Retina (tissue), 1 donor: ENCODE measurements at regions not wholly inside any gene's neighbourhood (a gene's known extent, or its start where the extent isn't known, plus 50 kb on each side); places are given as distances from the start of the nearest gene placed in this dataset.
"Not testable (repeated sequence)": the region's sequence is repeated elsewhere in the genome, so short reads cannot be mapped to it uniquely, and the experiment has no call there.

Experiments used
- DNase-seq: peaks from one replicate; pipeline ENCODE4 v3.0.0-alpha.2; 2016

DNA sequence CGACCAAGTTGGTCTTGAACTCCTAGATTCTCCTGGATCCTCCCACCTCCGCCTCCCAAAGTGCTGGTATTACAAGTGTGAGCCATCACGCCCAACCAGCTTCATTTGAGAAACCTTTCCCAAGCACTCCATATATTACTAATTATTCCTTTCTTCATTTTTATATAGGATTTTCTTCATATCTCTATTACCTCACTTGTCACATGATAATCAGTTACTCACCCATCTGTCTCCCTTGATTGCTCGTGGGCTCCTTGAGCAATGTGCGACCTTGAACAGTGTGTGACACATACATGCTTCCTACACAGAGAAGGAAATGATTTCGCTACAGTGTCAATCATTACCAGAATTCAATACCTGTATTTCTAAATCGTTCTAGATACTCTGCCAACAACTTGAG lies 110.7 kb upstream of the C2CD4B start:
- DNase-seq: no peak

DNA sequence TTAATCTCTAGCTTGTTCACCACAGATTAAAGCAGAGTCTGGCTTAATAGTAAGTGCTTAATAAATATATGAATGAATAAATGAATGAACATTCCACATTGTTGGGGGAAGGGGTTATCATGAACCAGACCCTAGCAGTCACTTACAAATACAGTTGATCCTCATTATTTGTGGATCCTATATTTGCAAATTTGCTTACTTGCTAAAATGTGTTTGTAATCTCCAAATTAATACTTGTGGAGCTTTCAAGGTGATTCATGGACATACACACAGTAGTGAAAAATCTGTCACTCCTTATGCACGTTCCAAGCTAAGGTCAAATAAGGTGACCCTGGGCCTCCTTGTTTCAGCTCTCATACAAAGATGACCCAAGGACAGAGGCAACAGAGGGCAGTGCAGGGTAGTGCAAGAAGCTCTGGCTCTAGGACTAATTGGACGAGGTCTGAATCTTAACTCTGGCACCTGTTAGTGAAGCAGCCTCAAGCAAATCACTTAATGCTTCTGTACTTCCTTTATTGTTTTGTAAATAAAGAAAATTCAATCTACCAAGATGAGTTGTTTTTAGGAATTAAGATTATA lies 112.8 kb upstream of the C2CD4B start:
- DNase-seq: no peak

- no peak for DNase-seq
Observed at GRCh38 chr15:62278534-62278933, 113.4 kb upstream of the C2CD4B start.

- DNase-seq: peak; percentile 22
Observed at GRCh38 chr15:62279041-62279440, 114.0 kb upstream of the C2CD4B start.

DNA sequence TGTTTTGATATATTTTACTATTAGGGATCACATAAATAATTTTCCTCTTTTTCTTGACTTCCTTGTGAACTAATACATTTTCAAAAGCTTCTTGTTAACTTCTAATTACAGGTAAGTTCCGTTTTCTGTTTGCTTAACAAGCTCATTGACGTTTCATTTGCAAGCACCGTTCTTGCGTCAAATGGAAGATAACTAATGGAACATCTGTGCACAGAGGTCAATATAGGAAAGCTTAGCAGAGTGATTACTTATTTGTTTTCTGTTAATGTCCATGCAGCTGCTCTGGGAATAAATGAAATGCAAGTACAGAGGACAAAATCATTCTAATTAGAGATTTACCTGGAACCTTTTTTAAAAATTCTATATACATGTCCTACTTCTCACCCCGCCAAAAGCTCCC lies 115.5 kb upstream of the C2CD4B start:
- DNase-seq: no peak

DNA sequence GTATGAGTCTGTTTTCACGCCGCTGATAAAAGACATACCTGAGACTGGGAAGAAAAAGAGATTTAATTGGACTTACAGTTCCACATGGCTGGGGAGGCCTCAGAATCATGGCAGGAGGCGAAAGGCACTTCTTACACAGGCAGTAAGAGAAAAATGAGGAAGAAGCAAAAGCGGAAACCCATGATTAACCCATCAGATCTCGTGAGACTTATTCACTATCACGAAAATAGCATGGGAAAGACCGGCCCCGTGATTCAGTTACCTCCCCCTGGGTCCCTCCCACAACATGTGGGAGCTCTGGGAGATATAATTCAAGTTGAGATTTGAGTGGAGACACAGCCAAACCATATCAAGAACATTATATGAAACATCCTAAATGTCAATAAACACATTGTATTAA lies 116.7 kb upstream of the C2CD4B start:
- DNase-seq: not testable (repeated sequence)

GRCh38 chr15:62287066-62287857 lies 122.2 kb upstream of the C2CD4B start:
- DNase-seq: no peak

- no peak for DNase-seq
Observed at GRCh38 chr15:62288361-62289017, 123.4 kb upstream of the C2CD4B start.

GRCh38 chr15:62291262-62291661 lies 126.2 kb upstream of the C2CD4B start:
- DNase-seq: no peak

DNA sequence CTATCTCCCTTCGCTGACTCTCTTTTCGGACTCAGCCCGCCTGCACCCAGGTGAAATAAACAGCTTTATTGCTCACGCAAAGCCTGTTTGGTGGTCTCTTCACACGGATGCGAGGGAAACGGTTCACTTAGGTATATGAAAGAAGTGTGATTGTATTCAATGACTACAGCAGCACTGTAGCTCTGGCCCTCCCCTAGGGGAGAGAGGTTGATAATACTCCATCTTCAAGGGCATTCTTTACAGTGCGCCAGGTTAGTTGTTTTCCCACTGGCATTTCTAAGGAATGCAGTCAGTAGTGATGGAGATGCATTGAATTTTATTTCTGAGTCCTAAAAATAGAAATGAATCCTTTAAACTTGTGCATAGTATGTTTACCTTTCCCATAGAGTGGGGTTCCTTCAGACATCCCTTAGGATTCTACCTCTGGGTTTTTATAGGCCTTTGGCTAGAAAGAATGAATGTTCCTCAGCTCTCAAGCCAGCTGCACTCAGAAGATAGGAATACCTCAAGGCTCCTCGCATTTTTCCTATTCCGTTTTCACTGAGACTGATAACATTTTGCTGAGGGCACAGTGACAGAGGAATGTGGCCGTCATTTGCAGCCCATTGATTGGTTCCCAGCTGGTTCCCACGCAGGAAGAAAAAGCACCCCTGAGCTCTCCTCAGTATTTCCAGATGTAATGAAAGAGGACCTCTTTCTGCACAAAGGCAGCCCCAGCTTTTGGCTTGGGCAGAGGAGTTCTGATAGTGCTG lies 131.8 kb upstream of the C2CD4B start:
- no peak for DNase-seq

- no peak for DNase-seq
Observed at GRCh38 chr15:62297522-62297921, 132.4 kb upstream of the C2CD4B start.

- DNase-seq: no peak
Observed at GRCh38 chr15:62297933-62298332, 132.8 kb upstream of the C2CD4B start.

- no peak for DNase-seq
Observed at GRCh38 chr15:62298811-62299210, 133.7 kb upstream of the C2CD4B start.

DNA sequence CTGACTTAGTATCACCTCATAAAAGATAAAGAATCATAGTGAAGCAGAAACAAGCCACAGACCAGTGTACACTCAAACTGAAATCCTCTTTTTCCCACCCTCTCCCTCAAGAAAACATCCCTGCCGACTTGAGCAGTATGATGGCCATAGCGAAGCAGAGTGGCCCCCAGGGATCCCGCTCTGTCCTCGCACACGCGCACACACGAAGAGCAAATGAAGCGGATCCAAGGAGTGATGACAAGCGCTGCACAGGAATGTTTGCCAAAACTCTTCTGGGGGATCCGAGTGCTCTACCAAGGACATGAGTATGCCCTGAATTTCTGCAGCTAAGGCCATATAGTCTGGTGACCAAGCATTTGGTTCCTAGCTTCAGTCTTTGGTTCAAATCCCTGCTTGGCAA lies 134.5 kb upstream of the C2CD4B start:
- DNase-seq: no peak

GRCh38 chr15:62301993-62302675 lies 137.0 kb upstream of the C2CD4B start:
- DNase-seq: no peak

DNA sequence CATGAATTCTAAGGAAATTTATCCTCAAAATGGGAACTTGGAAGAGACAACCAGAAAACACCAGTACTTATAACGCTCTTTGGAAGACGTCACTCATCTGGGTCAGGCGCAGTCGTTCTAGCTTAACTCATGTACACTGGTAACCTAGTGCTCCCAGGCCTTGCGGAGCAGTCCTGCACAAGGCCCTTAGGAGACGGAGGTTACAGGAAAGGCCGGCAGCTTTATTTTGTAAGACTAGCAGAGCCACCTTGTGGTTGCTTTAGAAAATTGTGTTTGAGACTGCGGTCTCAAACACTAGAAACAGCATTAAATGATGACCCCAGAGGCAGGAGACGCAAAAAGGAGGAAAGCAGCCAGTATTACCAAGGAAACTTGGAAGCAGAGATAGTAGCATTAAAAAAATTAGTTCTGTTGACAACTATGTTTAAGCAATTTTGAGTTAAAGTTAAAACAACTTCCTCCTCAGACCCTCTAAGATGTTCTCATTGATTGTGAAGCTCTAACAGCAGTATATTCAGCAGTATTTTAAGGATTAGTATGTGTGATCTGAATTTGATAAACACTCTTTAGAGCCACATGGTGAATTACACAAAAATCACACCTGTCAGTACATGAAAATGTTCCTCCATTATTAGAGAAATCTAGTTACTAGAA lies 141.9 kb upstream of the C2CD4B start:
- DNase-seq: peak; percentile 71

- DNase-seq: no peak
Observed at GRCh38 chr15:62307551-62307950, 142.5 kb upstream of the C2CD4B start.

DNA sequence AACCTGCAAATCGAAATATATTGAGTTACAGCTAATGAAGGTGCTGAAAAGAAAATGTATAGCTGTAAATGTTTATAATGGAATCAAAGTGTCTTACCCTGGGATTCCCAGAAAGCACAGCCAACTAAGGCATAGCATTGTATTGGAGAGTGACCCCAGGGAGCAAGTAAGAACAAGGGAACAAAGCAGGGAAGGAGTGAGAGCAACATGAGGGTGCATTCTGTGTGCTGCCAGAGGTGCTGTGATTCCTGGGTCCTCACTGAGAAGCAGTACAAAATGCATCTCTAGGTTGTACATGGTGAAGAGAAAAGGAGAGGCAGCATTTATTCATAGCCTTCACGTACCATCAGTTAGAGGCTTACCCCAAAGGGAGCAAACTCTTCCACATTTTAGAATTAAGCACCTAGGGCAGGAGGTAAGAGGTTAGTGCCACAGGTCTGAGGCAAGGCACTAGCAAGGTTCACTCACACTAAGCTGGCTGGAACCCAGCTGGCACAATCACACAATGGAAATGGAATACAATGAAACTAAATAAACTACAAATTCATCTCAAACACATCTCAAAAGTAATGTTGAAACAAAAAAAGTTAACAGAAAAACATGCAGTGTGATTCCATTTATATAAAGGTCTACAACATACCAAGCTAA lies 151.5 kb upstream of the C2CD4B start:
- no peak for DNase-seq

GRCh38 chr15:62320259-62320658 lies 155.2 kb upstream of the C2CD4B start:
- no peak for DNase-seq

GRCh38 chr15:62323353-62323890 lies 158.3 kb upstream of the C2CD4B start:
- no peak for DNase-seq

DNA sequence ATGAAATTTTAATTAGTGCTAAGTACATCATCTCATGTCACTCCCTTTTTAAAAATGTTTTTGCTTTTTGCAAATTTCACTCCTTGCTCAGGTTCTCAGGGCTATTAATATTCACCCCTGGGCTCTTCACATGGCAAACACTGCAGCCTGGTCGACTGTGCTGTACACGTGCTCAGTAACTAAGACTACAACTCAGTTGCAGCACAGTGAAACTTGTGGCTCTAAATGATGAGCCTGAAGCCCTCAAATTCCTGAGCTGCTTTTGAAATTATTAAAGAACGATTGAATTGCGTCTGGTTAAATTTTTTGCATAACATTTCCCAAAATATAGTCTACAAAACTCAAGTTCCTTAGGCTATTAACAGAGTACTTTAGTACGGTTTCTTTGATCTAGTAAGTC lies 159.3 kb upstream of the C2CD4B start:
- no peak for DNase-seq

GRCh38 chr15:62325597-62325996 lies 160.5 kb upstream of the C2CD4B start:
- no peak for DNase-seq
